ENCODE measurements at regions not wholly inside any gene's neighbourhood (a gene's known extent, or its start where the extent isn't known, plus 50 kb on each side); places are given as distances from the start of the nearest gene placed in this dataset.

DNA sequence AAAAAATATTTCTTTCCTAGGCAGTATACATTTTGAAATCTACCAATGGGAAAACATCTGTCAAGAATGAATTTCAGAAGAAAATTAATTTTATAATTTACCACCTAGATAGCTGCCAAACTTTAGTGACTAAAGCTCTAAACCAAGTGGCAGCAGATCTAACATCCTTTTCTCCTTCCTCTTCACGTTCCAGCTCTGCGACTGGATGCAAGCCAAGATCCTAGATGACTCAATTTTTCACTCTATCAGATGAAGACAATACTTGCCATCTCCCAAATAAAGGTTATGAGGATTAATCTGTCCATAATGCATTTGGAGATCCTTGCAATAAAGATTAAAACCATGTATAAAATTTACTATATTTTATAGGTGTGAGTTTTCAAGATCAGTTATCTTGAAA is 66.7 kb upstream of the MIR17HG start:
- intact Hi-C loops (cut with DNase I), result no loop called here

DNA sequence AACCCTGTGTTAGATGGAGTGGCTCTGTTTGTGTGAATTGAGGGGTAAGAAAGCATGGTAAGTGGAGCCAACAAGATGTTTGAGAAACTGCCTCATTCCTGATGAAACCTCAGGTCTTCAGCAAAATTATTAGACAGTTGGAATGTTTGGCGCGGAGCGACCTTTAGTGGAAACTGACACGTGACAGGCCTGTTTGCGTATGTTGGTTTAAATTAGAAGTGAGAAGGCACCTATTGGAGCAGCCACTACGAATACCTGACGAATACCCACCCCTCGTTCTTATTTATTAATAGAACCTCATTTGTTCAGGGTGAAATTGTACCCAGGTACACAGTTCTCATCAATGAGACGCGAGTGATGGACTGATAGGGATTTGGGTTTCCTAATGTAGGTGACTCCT is 63.2 kb upstream of the MIR17HG start:
- peaks cover 0 to 7% (median 0%) of the 10 kb centered on the region in 11 donors for H3K9me3 ChIP-seq
- 87 to 93% methylated on average over 10 of the region's 10 CpGs for WGBS, 2 donors
- no peak overlapping the region for H3K4me3 ChIP-seq
- intact Hi-C loops (cut with DNase I), result loop anchor here in 1 of 10 donors (1.0 kb wide), 1 partner anchor 43 kb away; no protein-coding TSS in a partner anchor
- no peaks in the 10 kb centered on the region for H3K27me3 ChIP-seq
- TF ChIP-seq, protein P1, sequence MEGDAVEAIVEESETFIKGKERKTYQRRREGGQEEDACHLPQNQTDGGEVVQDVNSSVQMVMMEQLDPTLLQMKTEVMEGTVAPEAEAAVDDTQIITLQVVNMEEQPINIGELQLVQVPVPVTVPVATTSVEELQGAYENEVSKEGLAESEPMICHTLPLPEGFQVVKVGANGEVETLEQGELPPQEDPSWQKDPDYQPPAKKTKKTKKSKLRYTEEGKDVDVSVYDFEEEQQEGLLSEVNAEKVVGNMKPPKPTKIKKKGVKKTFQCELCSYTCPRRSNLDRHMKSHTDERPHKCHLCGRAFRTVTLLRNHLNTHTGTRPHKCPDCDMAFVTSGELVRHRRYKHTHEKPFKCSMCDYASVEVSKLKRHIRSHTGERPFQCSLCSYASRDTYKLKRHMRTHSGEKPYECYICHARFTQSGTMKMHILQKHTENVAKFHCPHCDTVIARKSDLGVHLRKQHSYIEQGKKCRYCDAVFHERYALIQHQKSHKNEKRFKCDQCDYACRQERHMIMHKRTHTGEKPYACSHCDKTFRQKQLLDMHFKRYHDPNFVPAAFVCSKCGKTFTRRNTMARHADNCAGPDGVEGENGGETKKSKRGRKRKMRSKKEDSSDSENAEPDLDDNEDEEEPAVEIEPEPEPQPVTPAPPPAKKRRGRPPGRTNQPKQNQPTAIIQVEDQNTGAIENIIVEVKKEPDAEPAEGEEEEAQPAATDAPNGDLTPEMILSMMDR (IDR thresholded peaks at IDR 0.05), result no peak
- ATAC-seq, result no peak
- DNase-seq, result no peak
- no peak overlapping the region for H3K27ac ChIP-seq
- H3K36me3 ChIP-seq, result no peaks in the 10 kb centered on the region
- H3K4me1 ChIP-seq, result no peaks in the 10 kb centered on the region

More for the DNA sequence above, 66.7 kb upstream of the MIR17HG start:
- Histone ChIP-seq H3K9me3 (peaks cover 0 to 10% (median 0%) of the 10 kb centered on the region in 11 donors), H3K36me3 (no peaks in the 10 kb centered on the region), H3K4me1 (no peaks in the 10 kb centered on the region), H3K27ac (no peak overlapping the region), H3K27me3 (no peaks in the 10 kb centered on the region), H3K4me3 (no peak overlapping the region)
- TF ChIP-seq, protein P1 (IDR thresholded peaks at IDR 0.05), result no peak
- no peak for DNase-seq
- ATAC-seq, result no peak
- WGBS, 2 donors, result 38 to 48% methylated on average over 2 of the region's 2 CpGs

DNA sequence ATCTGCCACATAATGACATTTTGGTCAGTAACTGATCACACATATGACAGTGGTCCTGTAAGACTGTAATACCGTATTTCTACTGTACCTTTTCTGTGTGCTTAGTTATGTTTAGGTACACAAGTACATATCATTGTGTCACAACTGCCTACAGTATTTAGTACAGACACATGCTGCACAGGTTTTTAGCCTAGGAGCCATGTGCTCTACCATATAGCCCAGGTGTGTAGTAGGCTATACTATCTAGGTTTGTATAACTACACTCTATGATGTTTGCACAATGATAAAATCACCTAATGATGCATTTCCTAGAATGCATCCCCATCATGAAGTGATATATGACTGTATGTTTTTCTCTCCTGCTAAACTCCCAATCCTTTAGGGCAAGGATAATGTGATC is 61.2 kb upstream of the MIR17HG start:
- ATAC-seq (no peak), DNase-seq (no peak)
- H3K36me3 ChIP-seq, result no peaks in the 10 kb centered on the region
- no peak overlapping the region for H3K27ac ChIP-seq
- peaks cover 0 to 7% (median 0%) of the 10 kb centered on the region in 11 donors for H3K9me3 ChIP-seq
- intact Hi-C loops (cut with DNase I), result no loop called here
- no peak overlapping the region for H3K4me3 ChIP-seq
- H3K27me3 ChIP-seq, result no peaks in the 10 kb centered on the region
- no peaks in the 10 kb centered on the region for H3K4me1 ChIP-seq
- TF ChIP-seq, protein P1 (IDR thresholded peaks at IDR 0.05), result no peak
- WGBS, 2 donors, result 82 to 93% methylated on average over 1 of the region's 1 CpG

DNA sequence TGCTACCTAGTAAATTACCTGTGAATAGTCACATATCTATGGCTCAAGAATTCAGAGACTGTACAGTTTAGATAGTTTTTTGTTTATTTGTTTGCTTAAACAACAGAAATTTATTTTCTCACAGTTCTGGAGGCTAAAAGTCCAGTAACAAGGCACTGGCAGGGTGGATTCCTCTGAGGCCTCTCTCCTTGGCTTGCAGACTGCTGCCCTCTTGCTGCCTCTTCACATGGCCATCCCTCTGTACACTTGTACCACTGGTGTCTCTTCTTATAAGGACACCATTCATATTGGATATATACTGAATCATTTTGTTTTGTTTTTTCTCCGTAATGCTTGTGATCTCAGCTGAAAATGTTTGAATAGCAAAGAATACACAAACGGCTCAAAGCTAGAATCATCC is 56.4 kb upstream of the MIR17HG start:
- DNase-seq, result no peak
- Histone ChIP-seq H3K27ac (no peak overlapping the region), H3K4me1 (no peaks in the 10 kb centered on the region), H3K4me3 (no peak overlapping the region), H3K9me3 (peaks cover 0 to 7% (median 0%) of the 10 kb centered on the region in 11 donors), H3K27me3 (peaks cover 0 to 5% (median 0%) of the 10 kb centered on the region in 7 donors), H3K36me3 (no peaks in the 10 kb centered on the region)
- intact Hi-C loops (cut with DNase I), result no loop called here
- ATAC-seq, result no peak
- TF ChIP-seq, protein P1 (IDR thresholded peaks at IDR 0.05), result no peak
- WGBS, 2 donors, result 64 to 91% methylated on average over 2 of the region's 2 CpGs

All from heart right ventricle (tissue), 16 donors.